OCI-LY7 (cell line): ENCODE measurements at regions not wholly inside any gene's neighbourhood (a gene's known extent, or its start where the extent isn't known, plus 50 kb on each side); places are given as distances from the start of the nearest gene placed in this dataset.

Source experiments
- BruUV-seq: library from RNA; stranded (reverse); fragments of 400-500 nt; replicated peaks from 2 replicates; lab custom pipeline; 2021; lab: Mats Ljungman, UMichigan
- CTCF ChIA-PET: fragments of 300-600 bp; sonication (Branson Sonifier 250); formaldehyde crosslinking; loops from one replicate; lab custom pipeline; 2022; ENCODE audit warnings: antibody characterized with exemption; ENCODE audit not compliant: unreplicated experiment; lab: Charles Lee
- POLR2A ChIA-PET: fragments of 300-600 bp; sonication (Branson Sonifier 250); formaldehyde crosslinking; loops from one replicate; lab custom pipeline; 2022; ENCODE audit warnings: antibody characterized with exemption; lab: Charles Lee
- DNase-seq: peaks from one replicate; pipeline ENCODE4 v3.0.0-alpha.2; 2015; ENCODE audit warnings: low spot score
- H2AFZ ChIP-seq: fragments of 200-600 bp; sonication (generic), shearing (Covaris generic); 2 replicates; pipeline ENCODE4 v1.6.1; 2014; ENCODE audit warnings: mild to moderate bottlenecking, antibody characterized with exemption, low read length, moderate library complexity
- H3K27ac ChIP-seq: fragments of 200-600 bp; sonication (generic); 2 replicates; pipeline ENCODE4 v1.5.1; 2014; ENCODE audit warnings: mixed run types, low read depth, mild to moderate bottlenecking, moderate library complexity, low read length, inconsistent platforms; ENCODE audit not compliant: poor library complexity, severe bottlenecking
- H3K36me3 ChIP-seq: fragments of 200-600 bp; sonication (generic); 2 replicates; pipeline ENCODE4 v1.6.1; 2014; ENCODE audit warnings: mild to moderate bottlenecking, antibody characterized with exemption, low read length, moderate library complexity, mixed read lengths; ENCODE audit not compliant: insufficient read depth
- H3K4me1 ChIP-seq: fragments of 200-600 bp; sonication (generic); 2 replicates; pipeline ENCODE4 v1.5.1; 2014; ENCODE audit warnings: mild to moderate bottlenecking, low read length; ENCODE audit not compliant: insufficient read depth, poor library complexity, severe bottlenecking
- H3K4me2 ChIP-seq: fragments of 200-600 bp; sonication (generic); 2 replicates; pipeline ENCODE4 v1.6.1; 2014; ENCODE audit warnings: mild to moderate bottlenecking, low read length
- H3K4me3 ChIP-seq: fragments of 200-600 bp; sonication (generic); 2 replicates; pipeline ENCODE4 v1.5.1; 2014; ENCODE audit warnings: mild to moderate bottlenecking, low read depth, low read length; ENCODE audit not compliant: poor library complexity, severe bottlenecking
- H3K79me2 ChIP-seq: fragments of 200-600 bp; sonication (generic); 2 replicates; pipeline ENCODE4 v1.6.1; 2016; ENCODE audit warnings: low read depth, mild to moderate bottlenecking, low read length, moderate library complexity, mixed read lengths; ENCODE audit not compliant: insufficient read depth
- H3K9me2 ChIP-seq: fragments of 200-600 bp; sonication (generic); 2 replicates; pipeline ENCODE4 v1.6.1; 2016; ENCODE audit warnings: mild to moderate bottlenecking, low read length, mixed read lengths; ENCODE audit not compliant: insufficient read depth
- H3K9me3 ChIP-seq: fragments of 200-600 bp; sonication (generic); 2 replicates; pipeline ENCODE4 v1.6.1; 2014; ENCODE audit warnings: mild to moderate bottlenecking, mixed run types, low read length, mixed read lengths
- H4K20me1 ChIP-seq: fragments of 200-600 bp; sonication (generic); 2 replicates; pipeline ENCODE4 v1.6.1; 2014; ENCODE audit warnings: mild to moderate bottlenecking, antibody characterized with exemption, low read length, moderate library complexity, mixed read lengths; ENCODE audit not compliant: insufficient read depth
- CTCF ChIP-seq: fragments of 200-600 bp; sonication (generic); conservative IDR thresholded peaks from 2 replicates; pipeline ENCODE4 v1.5.1; 2014; ENCODE audit warnings: mild to moderate bottlenecking, antibody characterized with exemption, low read length, moderate library complexity, mixed read lengths
- EZH2phosphoT487 ChIP-seq: fragments of 200-600 bp; sonication (generic); IDR thresholded peaks from 2 replicates; pipeline ENCODE4 v1.6.1; 2018; ENCODE audit warnings: low read depth, borderline replicate concordance, mild to moderate bottlenecking, mixed run types, antibody characterized with exemption, low read length, moderate library complexity, mixed read lengths
- intact Hi-C: fragments of 100-400 bp; cut with micrococcal nuclease; formaldehyde crosslinking; loops from one replicate; pipeline ENCODE4 v1.10.0; 2022; ENCODE audit not compliant: unreplicated experiment

GRCh38 chrX:850471-850916, 219.9 kb downstream of the SHOX start:
- Histone ChIP-seq H3K79me2 (no peaks in the 10 kb centered on the region), H3K36me3 (no peaks in the 10 kb centered on the region), H3K4me3 (no peak overlapping the region), H3K4me1 (no peaks in the 10 kb centered on the region), H4K20me1 (no peaks in the 10 kb centered on the region), H3K9me2 (no peaks in the 10 kb centered on the region), H3K4me2 (no peak overlapping the region), H3K9me3 (no peaks in the 10 kb centered on the region), H3K27ac (no peak overlapping the region), H2AFZ (no peak overlapping the region)
- TF ChIP-seq CTCF (no peak), EZH2phosphoT487 (no peak)
- DNase-seq, result no peak
- BruUV-seq, result no TSS peak
- POLR2A ChIA-PET, result no interaction called here
- CTCF ChIA-PET, result no interaction called here
- intact Hi-C loops, result no loop called here

- no peaks in the 10 kb centered on the region for H3K4me1 ChIP-seq
- CTCF ChIA-PET, result no interaction called here
- H3K36me3 ChIP-seq, result no peaks in the 10 kb centered on the region
- no peak overlapping the region for H3K4me3 ChIP-seq
- H2AFZ ChIP-seq, result no peak overlapping the region
- no peak for DNase-seq
- intact Hi-C loops, result no loop called here
- no peaks in the 10 kb centered on the region for H4K20me1 ChIP-seq
- no peaks in the 10 kb centered on the region for H3K9me3 ChIP-seq
- no peaks in the 10 kb centered on the region for H3K79me2 ChIP-seq
- POLR2A ChIA-PET, result no interaction called here
- H3K4me2 ChIP-seq, result no peak overlapping the region
- H3K9me2 ChIP-seq, result no peaks in the 10 kb centered on the region
- no peak overlapping the region for H3K27ac ChIP-seq
- no peak for TF ChIP-seq CTCF
- no peak for TF ChIP-seq EZH2phosphoT487
- no TSS peak for BruUV-seq
Observed at GRCh38 chrX:848386-848785, 217.8 kb downstream of the SHOX start.

GRCh38 chrX:843306-843705, 212.7 kb downstream of the SHOX start:
- DNase-seq, result no peak
- Histone ChIP-seq H3K9me2 (no peaks in the 10 kb centered on the region), H3K27ac (no peak overlapping the region), H2AFZ (no peak overlapping the region), H3K79me2 (no peaks in the 10 kb centered on the region), H3K36me3 (no peaks in the 10 kb centered on the region), H4K20me1 (no peaks in the 10 kb centered on the region), H3K9me3 (no peaks in the 10 kb centered on the region), H3K4me1 (no peaks in the 10 kb centered on the region), H3K4me3 (no peak overlapping the region), H3K4me2 (no peak overlapping the region)
- ChIA-PET POLR2A (no interaction called here), CTCF (no interaction called here)
- intact Hi-C loops, result no loop called here
- no peak for TF ChIP-seq EZH2phosphoT487
- TF ChIP-seq CTCF, result no peak
- BruUV-seq, result no TSS peak
